DMS153 treated with DMSO at 0.1 percent for 48 hours (cell line): ENCODE measurements at regions not wholly inside any gene's neighbourhood (a gene's known extent, or its start where the extent isn't known, plus 50 kb on each side); places are given as distances from the start of the nearest gene placed in this dataset.

Source experiments
- DNase-seq: peaks from one replicate; lab custom pipeline; 2025; ENCODE audit not compliant: unreplicated experiment; lab: John Stamatoyannopoulos, UW

DNA sequence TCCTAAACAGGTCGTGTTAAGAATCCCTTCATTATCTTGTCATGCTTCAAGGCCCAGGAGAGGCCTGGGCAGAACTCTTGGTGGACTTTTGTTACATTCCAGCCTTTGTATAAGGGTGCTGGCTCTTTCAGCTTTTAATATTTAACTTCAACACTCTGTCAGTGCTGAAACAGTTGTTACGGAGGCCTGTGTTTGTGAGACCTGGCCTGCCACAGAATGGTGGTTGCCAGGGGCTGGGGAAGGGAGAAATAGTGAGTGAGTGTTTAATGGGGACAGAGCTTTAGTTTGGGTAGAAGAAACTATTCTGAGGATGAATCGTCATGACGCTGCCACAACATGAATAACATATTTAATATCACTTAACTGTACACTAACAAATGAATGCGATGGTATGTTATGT, 1027.6 kb upstream of the PRKX start:
- DNase-seq = no peak

DNA sequence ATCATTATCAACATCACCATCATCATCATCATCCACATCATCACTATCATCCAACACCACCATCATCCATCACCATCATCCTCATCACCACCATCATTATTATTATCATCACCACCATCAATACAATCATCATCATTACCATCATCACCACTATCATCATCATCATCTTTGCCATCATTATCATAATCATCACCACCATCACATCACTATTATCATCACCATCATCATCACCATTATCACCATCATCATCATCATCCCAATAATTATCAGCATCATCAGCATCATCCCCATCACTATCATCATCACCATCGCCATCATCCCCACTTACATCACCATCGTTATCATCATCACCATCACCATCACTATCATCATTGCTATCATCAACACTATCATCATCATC, 1021.9 kb upstream of the PRKX start:
- no peak for DNase-seq

DNA sequence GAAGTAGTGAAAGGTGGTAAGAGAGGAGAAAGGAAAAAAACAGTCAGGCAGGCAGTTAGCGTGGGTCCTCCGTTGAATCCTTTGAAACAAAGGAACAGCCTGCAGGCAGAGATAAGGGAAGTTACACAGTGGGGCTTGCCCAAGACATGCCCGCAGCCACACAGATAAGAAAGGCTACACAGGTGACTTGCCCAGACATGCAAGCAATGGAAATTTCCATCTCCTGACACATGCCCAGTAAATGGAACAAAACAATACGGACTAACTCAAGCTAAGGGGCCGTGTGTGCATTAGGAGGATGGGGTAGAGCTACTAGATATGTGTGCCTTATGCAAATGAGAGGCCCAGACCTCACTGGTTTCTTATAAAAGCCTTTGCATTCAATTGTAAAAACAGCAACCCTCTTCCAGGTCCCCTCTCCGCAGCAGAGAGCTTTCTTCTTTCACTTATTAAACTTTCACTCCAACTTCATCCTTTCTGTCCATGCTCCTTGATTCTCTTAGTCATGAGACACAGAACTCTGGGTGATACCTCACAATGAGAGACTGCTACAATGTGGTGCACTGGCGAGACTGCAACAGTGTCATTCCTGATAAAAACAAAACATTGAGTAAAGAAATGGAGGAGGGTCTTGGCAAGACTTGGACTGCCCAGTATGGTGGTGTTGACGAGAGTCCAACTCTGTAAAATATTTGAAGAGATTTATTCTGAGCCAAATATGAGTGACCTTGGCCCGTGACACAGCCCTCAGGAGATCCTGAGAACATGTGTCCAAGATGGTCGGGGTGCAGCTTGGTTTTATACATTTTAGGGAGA, 997.4 kb upstream of the PRKX start:
- DNase-seq = peak; percentile 28

DNA sequence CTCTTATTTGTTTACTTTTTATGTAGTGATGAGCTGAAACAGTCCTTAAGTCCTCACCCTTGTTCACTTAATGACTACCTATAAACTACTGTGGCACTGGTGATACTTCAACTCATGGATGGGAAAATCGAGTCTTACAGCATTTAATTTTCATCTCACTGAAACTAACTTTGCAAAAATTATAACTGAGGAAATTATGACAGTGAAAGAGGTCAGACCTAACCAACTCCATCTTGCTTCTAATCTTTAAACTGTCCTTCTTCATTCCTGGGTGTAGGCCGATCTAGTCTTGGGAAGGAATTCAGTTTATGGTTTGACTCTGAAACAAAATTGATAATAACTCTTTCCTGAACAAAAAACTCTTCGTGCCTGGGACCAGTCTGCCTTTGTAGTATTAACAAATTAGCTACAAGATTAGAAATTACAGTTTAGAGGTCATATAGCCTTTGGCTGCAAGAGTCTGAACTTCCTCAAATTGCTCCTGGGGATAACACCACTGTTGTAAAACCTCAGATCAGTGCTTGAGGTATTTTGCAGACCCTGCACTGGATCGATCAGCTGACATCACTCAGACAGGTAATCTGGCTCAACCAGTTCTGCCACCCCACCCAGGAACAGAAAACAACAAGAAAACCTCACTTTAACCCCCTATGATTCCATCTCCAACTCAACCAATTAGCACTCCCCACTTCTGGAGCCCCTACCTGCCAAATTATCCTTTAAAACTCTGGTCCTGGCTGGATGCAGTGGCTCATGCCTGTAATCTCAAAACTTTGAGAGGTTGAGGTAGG, 995.7 kb upstream of the PRKX start:
- DNase-seq = no peak

DNA sequence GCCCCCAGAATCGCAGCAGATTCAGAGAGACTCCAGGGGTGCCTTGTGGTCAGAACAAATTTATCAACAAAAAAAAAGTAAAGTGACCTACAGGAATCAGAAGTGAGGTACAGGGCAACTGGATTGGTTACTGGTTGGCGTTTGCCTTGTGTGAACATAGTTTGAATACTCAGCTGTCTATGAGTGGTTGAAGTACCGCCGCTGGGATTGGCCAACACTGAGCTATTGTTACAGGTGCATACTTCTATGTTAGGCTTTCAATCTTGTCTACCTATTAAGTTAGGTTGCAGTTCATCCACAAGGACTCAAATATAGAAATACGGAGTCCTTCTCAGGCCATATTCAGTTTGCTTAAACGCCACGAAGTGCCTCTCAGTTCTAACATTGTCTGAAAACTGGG, 993.5 kb upstream of the PRKX start:
- DNase-seq = no peak

DNA sequence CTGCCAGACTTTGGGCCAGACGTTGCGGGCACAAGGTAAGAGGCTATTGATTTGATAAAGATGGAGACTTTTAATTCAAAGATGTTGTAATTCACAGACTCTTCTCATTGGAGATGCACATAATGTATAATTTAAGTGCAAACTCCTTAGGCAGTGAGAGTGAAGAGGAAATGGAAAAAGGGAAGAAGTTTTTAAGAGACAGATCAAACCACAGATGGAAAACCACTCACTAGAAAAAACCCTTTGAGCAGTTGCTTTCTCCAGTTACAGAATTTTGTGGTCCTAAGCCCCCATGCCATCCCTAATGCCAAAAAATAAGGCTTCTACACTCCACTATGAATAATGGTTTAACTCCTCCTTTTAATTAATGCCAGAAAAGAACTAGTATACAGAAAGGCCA, 977.1 kb upstream of the PRKX start:
- no peak for DNase-seq

DNA sequence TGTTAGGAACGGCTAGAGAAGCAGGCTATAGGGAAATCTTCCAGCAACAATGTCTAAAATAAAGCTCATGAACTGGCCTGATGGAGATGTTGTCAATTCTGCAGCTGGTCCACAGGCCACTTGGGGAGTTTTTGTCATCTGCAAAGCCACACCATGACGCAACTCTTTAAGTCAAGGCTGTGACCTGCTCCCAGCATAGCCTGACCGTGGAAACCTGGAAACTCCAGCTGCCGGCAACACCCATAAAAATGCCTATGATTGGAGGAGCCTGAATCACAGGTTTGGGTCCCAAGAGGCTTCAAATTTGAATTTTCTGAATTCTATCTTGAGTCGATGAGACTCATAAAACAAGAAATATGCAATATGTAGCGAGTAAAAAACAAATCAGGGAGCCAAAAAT, 969.2 kb upstream of the PRKX start:
- no peak for DNase-seq

DNA sequence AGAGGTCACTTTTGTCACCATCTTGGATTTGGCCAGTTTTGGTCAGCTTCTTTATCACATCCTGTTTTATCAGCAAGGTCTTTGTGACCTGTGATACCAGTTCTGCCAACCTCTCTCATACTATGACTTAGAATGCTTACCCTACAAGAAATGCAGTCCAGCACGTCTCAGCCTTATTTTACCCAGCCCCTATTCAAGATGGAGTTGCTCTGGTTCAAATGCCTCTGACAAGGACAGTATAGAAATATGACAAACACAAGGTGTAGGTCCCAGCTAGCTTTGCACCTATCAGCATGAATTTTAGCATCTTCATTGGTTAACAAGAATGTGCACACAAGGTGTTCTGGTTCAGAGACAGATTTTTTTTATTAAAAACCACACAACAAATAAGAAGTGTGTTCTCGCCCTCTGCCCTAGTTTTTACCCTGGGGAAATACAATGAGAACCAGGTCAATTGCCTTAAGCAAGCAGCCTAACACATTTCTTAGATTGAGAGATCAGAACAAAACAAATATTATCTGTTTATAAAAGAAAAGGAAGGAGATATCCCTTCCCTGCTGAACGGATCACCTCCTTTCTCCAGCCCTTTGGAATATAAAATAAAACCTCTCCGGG, 962.3 kb upstream of the PRKX start:
- no peak for DNase-seq

DNA sequence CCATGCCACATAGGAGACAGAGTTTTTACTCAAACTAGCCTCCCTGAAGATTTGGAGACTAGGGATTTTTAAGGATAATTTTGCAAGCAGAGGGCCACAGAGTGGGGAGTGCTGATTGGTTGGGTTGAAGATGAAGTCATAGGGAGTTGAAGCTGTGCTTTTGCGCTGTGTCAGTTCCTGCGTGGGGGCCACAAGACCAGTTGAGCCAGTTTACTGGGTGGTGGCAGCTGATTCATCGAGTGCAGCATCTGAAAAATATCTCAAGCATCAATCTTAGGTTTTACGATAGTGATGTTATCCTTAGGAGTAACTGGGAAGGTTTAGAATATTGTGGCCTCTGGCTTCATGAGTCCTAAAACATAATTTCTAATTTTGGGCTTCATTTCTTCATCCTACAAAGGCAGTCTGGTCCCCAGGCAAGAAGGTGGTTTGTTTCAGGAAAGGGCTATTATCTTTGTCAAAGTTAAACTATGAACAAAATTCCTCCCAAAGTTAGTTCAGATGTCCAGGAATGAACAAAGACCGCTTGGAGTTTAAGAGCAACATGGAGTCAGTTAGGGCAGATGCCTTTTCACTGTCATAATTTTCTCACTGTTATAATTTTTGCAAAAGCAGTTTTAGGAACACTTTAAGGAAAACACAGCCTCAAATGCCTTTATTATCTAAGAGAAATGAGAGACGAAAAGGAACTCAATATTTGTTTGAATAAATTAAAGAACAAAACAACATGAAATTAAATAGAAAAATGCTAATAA, 960.8 kb upstream of the PRKX start:
- DNase-seq = no peak

DNA sequence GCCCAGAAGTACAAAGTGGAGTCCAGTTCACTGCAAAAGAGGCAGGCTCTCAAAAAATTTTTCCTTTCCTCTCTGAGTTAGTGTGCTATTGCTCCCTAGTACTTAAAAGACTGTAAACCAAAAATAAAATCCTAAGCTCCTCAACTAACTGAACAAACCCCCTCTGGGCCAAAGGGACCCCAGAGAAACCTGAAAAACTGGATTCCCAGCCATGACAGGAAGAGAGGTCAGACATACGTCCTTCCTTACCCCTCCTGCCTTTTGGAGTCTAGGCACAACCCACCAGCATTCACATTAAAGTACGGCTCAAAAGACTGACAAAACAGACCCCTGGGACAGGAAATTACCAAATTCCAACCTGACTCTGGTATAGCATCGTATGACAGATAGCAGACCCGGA, 957.9 kb upstream of the PRKX start:
- no peak for DNase-seq

DNA sequence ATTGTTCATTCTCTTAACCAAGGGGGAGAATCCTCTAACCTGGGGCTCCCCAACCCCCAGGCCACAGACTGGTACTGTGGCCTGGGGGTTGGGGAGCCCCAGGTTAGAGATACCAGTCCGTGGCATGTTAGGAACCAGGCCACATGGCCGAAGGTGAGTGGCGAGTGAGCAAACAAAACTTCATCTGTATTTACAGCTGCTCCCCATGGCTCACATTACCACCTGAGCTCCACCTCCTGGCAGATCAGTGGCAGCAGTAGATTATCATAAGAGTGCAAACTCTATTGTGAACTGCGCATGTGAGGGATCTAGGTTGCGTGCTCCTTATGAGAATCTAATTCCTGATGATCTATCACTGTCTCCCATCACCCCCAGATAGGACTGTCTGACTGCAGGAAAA, 957.2 kb upstream of the PRKX start:
- DNase-seq = no peak

DNA sequence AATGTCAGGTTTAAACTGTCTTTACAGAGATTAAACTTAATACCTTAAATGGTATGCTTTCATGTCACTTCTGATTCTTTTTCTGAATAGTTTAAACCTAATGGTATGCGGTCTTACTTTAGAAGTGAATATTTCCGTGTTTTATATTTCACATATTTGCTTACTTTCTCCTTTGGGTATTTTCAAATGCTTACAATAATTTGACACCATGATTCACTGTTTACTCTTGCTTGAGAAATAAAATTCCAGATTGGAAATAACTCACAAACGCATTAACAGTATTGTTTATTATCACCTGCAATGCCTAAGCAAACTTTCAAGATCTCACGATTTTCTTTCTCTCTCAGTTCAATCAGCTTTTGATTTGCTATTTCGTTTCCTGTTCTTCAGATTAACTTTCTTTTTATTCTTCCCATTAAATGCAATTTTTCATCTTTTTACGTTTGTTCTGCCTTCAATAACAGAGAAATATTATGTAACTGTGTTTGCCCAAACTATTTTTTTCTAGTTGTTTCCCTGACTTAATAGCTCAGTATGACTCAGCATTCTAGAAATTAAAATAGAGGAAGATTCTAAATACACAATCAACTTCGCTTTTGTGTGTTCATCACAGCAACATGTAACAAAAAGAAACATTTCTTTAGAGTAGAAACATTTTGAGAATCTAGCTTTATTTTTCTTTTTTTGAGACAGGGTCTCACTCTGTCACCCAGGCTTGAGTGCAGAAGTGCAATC, 955.5 kb upstream of the PRKX start:
- no peak for DNase-seq

DNA sequence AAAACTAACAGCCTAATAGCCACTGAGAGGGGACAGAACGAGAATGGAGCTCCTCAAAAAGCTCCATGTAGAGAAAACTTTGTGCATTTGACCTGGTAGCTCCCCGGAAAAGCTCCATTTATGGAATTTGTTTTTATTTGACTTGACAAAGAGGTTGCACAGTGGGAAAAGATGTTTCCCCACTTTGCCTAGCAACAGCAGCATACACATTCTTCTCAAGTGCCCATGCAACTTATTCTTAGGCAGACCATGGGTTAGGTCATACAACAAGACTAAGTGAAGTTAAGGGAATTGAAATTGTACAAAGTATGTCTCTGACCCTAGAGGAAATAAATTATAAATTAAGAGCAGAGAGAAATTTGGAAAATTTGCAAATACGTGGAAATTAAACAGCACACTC, 949.6 kb upstream of the PRKX start:
- no peak for DNase-seq

DNA sequence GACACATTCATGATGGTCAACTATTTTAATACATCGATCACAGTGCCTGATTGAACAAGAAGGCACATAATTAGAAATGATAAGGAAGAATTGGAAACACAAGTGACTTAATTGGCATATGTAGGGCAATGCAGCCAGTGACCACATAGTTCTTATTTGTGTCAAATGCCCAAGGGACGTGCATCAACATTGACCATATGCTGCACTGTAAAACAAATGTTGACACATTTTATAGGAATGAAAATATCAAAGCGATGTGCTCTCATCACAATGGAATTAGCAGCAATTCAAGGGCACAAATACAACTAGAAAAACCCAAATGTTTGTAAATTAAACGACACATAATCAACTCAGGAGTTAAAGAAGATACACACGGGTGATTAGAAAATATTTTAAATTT, 948.3 kb upstream of the PRKX start:
- no peak for DNase-seq

DNA sequence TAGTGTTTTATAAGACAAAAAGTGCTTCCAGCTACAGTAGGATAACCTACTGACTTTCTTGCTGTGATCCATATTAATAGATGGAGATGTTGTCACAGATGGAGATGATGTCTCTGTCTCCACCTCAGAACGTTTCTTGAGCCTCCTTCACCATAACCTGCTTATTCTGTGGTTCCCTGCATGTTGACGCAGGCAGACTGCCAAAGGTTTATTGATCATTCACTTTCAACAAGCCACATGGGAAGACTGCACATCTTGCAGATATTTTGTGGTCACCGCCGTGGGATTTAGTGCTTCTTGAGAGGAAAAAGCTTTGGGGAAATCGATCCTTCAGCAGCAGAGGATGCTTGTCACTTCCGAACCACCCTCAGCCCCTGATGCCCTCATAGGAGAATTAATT, 943.0 kb upstream of the PRKX start:
- DNase-seq = no peak

DNA sequence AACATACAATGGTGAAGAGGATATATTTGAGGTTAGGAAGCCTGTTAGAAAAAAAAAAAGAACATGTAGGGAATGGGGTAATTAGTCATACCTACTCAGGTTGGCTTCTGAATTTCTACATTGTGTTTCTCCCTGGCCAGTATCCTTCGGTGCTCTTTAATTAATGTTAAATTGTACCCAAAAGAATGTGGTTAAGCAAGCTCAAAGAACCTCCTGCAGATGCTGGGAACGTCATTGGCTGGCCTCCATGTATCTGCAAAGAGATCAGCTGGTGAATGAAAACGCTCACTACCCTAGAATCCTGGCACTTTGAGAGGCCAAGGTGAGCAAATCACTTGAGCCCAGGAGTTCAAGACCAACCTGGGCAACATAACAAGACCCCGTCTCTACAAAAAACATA, 942.3 kb upstream of the PRKX start:
- DNase-seq = no peak

DNA sequence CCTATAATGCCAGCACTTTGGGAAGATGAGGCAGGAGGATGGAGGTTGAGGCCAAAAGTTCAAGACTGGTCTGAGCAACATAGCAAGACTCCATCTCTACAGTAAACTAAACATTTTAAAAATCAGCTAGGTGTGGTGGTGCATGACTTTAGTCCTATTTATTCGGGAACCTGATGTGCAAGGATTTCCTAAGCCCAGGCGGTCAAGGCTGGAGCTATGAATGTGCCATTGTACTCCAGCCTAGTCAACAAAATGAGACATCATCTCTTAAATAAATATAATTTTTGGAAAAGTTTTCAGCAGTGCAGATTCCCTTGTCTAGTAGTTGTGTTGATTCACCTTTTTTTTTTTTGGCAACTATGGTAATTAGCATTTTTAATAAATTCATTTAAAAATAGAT, 928.7 kb upstream of the PRKX start:
- no peak for DNase-seq

DNA sequence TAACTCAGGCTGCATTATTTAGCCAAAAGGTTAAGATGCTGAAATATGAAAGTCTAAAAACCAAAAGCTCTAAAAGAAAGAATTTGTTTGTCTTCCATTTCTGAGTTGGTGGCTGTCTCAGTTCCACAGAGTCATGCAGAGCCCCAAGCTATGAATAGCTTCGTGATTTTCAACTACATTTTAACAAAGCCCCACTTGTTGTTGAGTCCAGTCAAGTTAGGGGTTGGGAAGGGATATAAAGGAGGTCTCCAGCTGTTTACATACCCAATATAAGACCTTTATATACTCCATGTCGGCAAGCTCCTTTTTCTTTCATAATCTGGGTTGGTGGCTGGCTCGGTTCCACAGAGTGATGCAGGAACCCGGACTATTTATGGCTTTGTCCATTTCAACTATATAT, 924.6 kb upstream of the PRKX start:
- no peak for DNase-seq

DNA sequence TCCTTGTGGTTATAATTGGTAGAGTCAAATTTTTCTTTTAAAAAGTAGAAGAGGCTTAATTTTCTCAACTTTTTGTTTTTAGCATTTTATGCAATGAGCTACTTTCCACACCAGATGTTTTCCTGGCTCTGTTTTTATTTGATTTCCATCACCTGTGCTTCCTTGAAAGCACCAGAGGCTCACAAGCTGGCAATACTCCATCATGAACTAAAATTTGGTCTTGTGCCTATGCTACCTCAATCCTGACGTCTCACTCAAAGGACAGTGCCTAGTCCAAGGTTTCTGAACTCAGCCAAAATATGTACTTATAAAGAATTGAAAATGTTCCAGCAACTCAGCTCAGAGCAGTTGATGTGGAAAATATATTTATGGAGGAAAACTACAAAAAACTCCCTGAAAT, 914.0 kb upstream of the PRKX start:
- no peak for DNase-seq

DNA sequence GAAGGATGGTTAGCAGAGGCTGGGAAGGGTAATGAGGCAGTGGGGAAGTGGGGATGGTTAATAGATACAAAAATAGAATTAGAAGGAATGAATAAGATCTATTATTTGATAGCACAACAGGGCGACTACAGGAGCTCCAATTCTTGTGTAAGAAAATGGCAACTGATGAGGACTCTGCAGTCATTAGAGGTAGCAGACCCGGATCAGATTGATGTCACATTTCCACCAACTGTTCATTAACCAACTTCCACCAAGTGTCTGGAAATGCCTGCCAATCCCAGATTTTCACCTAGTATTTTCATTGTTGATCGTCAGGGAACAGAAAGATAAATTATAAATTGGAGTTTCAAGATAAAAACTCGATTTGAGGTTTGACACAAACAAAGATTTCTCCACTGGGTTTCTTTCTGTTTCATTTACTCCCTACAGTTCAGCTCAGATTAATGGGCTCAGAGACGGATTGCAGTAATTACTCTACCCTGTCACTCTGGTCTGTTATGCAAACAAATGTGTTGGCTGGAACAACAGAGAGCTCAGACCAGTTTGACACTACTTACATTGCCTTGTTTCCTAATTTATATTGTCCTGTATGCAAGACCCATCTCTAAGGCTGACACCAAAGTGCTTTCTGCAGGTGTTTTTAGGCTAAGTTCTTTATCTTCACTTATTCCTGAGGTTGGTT, 909.2 kb upstream of the PRKX start:
- DNase-seq = no peak
